Transverse colon (tissue), 3 donors: ENCODE measurements at regions not wholly inside any gene's neighbourhood (a gene's known extent, or its start where the extent isn't known, plus 50 kb on each side); places are given as distances from the start of the nearest gene placed in this dataset.

ENCODE experiments used
- POLR2A ChIP-seq: fragments of 450-650 bp; IDR thresholded peaks from one replicate; pipeline ENCODE4 v1.6.1; 2016; ENCODE audit warnings: antibody characterized with exemption, mild to moderate bottlenecking, moderate library complexity
- TF ChIP-seq, protein P1 (sequence below), 5 experiments: fragments of 200-600 bp in 3 of 5; fragments of 450-650 bp in 2 of 5; sonication (generic) in 3 of 5; IDR thresholded peaks; 1 replicate in 2 of 5; 2 replicates in 3 of 5; pipeline ENCODE4 v1.5.1; 2016 to 2017; ENCODE audit warnings: antibody characterized with exemption in 5 of 5, inconsistent platforms in 3 of 5, mild to moderate bottlenecking in 2 of 5, moderate library complexity in 1 of 5

DNA sequence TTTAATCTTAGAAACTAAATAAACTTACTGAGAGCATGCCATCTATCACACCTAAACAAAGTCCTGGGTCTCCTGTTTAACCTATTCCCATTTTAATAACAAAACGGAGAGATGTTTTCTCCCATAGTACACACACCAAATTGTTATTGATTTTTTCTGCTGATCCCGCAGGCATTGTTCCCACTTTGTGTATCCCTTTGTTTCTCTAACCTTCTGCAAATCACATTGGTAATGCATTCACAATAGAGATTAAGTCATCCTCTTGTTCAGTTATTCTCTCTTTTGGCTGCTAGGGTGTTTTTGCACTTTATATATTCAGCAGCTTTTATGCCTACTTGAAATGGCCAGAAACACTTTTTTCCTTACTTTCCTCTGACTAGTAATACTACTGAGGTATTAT lies 1071.9 kb upstream of the CDH2 start:
- TF ChIP-seq, protein P1, sequence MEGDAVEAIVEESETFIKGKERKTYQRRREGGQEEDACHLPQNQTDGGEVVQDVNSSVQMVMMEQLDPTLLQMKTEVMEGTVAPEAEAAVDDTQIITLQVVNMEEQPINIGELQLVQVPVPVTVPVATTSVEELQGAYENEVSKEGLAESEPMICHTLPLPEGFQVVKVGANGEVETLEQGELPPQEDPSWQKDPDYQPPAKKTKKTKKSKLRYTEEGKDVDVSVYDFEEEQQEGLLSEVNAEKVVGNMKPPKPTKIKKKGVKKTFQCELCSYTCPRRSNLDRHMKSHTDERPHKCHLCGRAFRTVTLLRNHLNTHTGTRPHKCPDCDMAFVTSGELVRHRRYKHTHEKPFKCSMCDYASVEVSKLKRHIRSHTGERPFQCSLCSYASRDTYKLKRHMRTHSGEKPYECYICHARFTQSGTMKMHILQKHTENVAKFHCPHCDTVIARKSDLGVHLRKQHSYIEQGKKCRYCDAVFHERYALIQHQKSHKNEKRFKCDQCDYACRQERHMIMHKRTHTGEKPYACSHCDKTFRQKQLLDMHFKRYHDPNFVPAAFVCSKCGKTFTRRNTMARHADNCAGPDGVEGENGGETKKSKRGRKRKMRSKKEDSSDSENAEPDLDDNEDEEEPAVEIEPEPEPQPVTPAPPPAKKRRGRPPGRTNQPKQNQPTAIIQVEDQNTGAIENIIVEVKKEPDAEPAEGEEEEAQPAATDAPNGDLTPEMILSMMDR (IDR thresholded peaks at IDR 0.05): no peak
- no peak for TF ChIP-seq POLR2A
